ENCODE measurements at regions not wholly inside any gene's neighbourhood (a gene's known extent, or its start where the extent isn't known, plus 50 kb on each side); places are given as distances from the start of the nearest gene placed in this dataset.

DNA sequence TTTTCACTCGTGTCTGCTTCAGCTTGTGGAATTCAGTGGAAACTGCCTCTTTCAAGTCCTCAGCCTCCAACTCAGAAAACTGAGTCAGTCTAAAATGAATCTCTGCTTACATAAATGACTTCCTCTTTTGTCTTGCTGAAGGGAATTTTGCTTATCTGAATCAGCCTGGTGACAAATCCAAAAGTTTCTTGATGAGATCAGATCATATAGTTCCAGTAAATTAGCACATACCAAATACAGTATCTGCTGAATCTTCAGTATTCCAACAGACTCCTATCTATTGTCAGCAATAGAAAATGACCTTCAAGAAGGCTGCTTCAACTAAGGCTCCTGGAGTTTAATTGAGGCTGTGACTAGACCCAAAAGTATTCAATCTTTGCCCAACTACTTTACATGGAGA is 290.0 kb downstream of the MZT1 start:
- TF ChIP-seq, protein P1, sequence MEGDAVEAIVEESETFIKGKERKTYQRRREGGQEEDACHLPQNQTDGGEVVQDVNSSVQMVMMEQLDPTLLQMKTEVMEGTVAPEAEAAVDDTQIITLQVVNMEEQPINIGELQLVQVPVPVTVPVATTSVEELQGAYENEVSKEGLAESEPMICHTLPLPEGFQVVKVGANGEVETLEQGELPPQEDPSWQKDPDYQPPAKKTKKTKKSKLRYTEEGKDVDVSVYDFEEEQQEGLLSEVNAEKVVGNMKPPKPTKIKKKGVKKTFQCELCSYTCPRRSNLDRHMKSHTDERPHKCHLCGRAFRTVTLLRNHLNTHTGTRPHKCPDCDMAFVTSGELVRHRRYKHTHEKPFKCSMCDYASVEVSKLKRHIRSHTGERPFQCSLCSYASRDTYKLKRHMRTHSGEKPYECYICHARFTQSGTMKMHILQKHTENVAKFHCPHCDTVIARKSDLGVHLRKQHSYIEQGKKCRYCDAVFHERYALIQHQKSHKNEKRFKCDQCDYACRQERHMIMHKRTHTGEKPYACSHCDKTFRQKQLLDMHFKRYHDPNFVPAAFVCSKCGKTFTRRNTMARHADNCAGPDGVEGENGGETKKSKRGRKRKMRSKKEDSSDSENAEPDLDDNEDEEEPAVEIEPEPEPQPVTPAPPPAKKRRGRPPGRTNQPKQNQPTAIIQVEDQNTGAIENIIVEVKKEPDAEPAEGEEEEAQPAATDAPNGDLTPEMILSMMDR (IDR thresholded peaks at IDR 0.05) = no peak
- no peak for TF ChIP-seq POLR2A (IDR thresholded peaks at IDR 0.05)

Data from esophagus squamous epithelium (tissue), 4 donors.